B cell (primary cell): ENCODE measurements at regions not wholly inside any gene's neighbourhood (a gene's known extent, or its start where the extent isn't known, plus 50 kb on each side); places are given as distances from the start of the nearest gene placed in this dataset.

ENCODE experiments used
- EZH2 ChIP-seq: IDR thresholded peaks from 2 replicates; pipeline ENCODE4 v1.6.1; 2012; ENCODE audit warnings: borderline replicate concordance, low read depth, mild to moderate bottlenecking, moderate library complexity, low read length; ENCODE audit not compliant: insufficient read depth, poor library complexity, severe bottlenecking
- TF ChIP-seq, protein P1 (sequence below): fragments of 200-600 bp; IDR thresholded peaks from one replicate; pipeline ENCODE4 v1.8.0; 2022; ENCODE audit warnings: antibody characterized with exemption, mild to moderate bottlenecking

DNA sequence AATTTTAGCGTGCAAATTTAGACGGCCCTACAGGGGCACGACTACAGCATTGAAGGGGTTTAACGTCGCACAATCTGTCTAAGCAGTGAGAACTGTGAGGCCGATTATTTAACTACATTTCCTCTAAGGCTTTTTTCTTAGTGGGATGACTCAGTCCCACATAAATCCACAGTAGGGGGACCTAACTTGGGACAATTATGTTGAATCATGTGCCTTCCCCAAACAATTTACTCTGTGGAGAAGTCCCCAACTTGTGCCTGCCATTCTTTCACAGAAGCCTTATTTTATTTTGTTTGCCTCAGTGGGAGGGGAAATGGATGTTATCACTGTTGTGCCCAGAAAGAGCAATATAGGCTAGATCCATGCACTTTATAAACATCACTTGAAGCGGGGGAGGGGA, 80.3 kb upstream of the CDCA7L start:
- TF ChIP-seq, protein P1, sequence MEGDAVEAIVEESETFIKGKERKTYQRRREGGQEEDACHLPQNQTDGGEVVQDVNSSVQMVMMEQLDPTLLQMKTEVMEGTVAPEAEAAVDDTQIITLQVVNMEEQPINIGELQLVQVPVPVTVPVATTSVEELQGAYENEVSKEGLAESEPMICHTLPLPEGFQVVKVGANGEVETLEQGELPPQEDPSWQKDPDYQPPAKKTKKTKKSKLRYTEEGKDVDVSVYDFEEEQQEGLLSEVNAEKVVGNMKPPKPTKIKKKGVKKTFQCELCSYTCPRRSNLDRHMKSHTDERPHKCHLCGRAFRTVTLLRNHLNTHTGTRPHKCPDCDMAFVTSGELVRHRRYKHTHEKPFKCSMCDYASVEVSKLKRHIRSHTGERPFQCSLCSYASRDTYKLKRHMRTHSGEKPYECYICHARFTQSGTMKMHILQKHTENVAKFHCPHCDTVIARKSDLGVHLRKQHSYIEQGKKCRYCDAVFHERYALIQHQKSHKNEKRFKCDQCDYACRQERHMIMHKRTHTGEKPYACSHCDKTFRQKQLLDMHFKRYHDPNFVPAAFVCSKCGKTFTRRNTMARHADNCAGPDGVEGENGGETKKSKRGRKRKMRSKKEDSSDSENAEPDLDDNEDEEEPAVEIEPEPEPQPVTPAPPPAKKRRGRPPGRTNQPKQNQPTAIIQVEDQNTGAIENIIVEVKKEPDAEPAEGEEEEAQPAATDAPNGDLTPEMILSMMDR: no peak
- TF ChIP-seq EZH2: no peak
